Bronchial epithelial cell (primary cell): ENCODE measurements at regions not wholly inside any gene's neighbourhood (a gene's known extent, or its start where the extent isn't known, plus 50 kb on each side); places are given as distances from the start of the nearest gene placed in this dataset.
"Not testable (repeated sequence)": the region's sequence is repeated elsewhere in the genome, so short reads cannot be mapped to it uniquely, and the experiment has no call there.

Source experiments
- DNase-seq: peaks from one replicate; pipeline ENCODE4 v3.0.0-alpha.2; 2010; ENCODE audit warnings: low read depth
- FAIRE-seq: peaks from 2 replicates; lab custom pipeline; 2011; peaks lifted over from hg19 to GRCh38; lab: Jason Lieb, UNC
- H3K27me3 ChIP-seq: 2 replicates; pipeline ENCODE4 v1.5.1; 2011; ENCODE audit warnings: low read length; ENCODE audit not compliant: control insufficient read depth, insufficient read depth
- H3K36me3 ChIP-seq: 2 replicates; pipeline ENCODE4 v1.5.1; 2011; ENCODE audit warnings: low read length; ENCODE audit not compliant: control insufficient read depth, insufficient read depth
- H3K4me3 ChIP-seq: 2 replicates; pipeline ENCODE4 v1.5.1; 2011; ENCODE audit warnings: mild to moderate bottlenecking, low read depth, low read length, control low read depth
- CTCF ChIP-seq: IDR thresholded peaks from 2 replicates; pipeline ENCODE4 v1.5.1; 2011; ENCODE audit warnings: mild to moderate bottlenecking, moderate library complexity, low read length, control low read depth, inconsistent platforms; ENCODE audit not compliant: insufficient read depth, severe bottlenecking

- no peak for TF ChIP-seq CTCF
- Histone ChIP-seq H3K27me3 (no peaks in the 10 kb centered on the region), H3K4me3 (no peak overlapping the region), H3K36me3 (no peaks in the 10 kb centered on the region)
- DNase-seq (no peak), FAIRE-seq (no peak)
These were observed 278.8 kb downstream of the AMY1C start for GRCh38 chr1:104028416-104029035.

- no peak for TF ChIP-seq CTCF
- no peak for FAIRE-seq
- no peak for DNase-seq
- H3K36me3 ChIP-seq, result no peaks in the 10 kb centered on the region
- no peak overlapping the region for H3K4me3 ChIP-seq
- H3K27me3 ChIP-seq, result no peaks in the 10 kb centered on the region
These were observed 279.8 kb downstream of the AMY1C start for GRCh38 chr1:104029456-104029970.

GRCh38 chr1:104056786-104057185 lies 307.1 kb downstream of the AMY1C start:
- no peak for DNase-seq
- Histone ChIP-seq H3K36me3 (no peaks in the 10 kb centered on the region), H3K27me3 (no peaks in the 10 kb centered on the region), H3K4me3 (no peak overlapping the region)
- no peak for FAIRE-seq
- no peak for TF ChIP-seq CTCF

- H3K27me3 ChIP-seq, H3K4me3 ChIP-seq, H3K36me3 ChIP-seq: not testable (repeated sequence)
- FAIRE-seq, result peak; percentile 55
- DNase-seq, result peak; percentile 17
These were observed 307.7 kb downstream of the AMY1C start for GRCh38 chr1:104057219-104057898.

GRCh38 chr1:104061637-104062036 lies 311.9 kb downstream of the AMY1C start:
- not testable (repeated sequence) for H3K4me3 ChIP-seq, FAIRE-seq, H3K27me3 ChIP-seq, DNase-seq, H3K36me3 ChIP-seq

GRCh38 chr1:104064399-104064798 lies 314.7 kb downstream of the AMY1C start:
- Histone ChIP-seq H3K27me3 (no peaks in the 10 kb centered on the region), H3K36me3 (no peaks in the 10 kb centered on the region), H3K4me3 (no peak overlapping the region)
- no peak for FAIRE-seq
- peak; percentile 39 for DNase-seq
- no peak for TF ChIP-seq CTCF
